GM18867 (cell line): ENCODE measurements at regions not wholly inside any gene's neighbourhood (a gene's known extent, or its start where the extent isn't known, plus 50 kb on each side); places are given as distances from the start of the nearest gene placed in this dataset.

Experiments used
- ATAC-seq: cut with Tn5 transposase; IDR thresholded peaks from one replicate; pipeline ENCODE4 v1.9.1; 2021; ENCODE audit warnings: mild to moderate bottlenecking, moderate library complexity; ENCODE audit not compliant: unreplicated experiment

DNA sequence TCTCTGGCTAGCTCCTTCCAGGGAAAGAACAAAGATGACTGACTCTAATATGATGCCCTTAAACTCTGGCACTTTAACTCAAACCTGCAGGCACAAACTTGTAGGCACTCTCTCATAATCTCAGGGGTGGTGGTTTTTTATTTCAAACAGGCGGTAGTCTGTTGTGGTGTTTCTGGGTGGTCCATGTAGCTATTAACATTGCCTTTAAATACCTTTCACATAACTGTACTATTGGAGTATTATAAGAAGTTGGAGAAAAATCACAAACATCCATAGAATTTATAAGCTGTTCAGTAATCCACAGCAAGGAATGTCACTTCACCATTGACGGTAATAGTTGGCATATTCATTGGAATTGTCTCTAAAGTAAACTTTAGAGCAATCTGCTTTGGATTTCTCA lies 204.2 kb upstream of the PDE5A start:
- ATAC-seq: no peak

DNA sequence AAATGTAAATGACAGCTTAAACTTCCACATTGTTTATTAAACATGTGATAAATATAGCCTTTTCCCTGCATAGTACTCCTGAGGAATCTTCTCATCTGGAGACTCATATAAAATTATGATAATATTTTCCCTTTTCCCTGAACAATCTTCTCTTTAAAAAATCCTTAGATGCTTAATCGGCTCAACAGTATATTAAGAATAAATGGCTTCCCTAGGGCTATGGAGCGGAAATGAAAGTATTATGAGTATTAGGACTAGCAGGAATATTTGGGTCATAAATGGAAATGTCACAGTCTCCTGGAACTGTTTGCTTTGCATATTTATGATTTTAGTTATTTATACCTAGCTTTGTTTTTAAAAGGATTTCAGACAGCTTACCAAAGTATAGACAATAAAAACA lies 200.7 kb upstream of the PDE5A start:
- no peak for ATAC-seq

DNA sequence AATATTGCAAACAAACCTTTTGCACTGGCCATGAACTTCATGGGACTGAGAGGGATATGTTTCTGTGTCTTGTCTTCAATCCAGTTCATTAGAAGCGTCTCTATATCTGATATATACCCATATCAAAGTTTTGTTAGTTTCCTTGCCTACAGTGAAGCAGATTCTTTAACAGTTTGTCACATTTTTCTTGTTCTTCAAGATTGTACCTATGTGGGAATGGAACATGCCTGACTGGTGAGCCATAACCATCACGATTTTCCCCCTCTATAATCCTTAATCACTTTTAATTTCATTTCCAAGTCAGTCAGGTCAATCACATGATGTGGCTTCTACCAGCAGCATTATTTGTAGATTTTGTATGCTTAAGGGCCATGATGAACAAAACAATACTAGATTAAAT lies 197.1 kb upstream of the PDE5A start:
- ATAC-seq: no peak

- ATAC-seq: no peak
These were observed 195.3 kb upstream of the PDE5A start for GRCh38 chr4:119823891-119824290.

DNA sequence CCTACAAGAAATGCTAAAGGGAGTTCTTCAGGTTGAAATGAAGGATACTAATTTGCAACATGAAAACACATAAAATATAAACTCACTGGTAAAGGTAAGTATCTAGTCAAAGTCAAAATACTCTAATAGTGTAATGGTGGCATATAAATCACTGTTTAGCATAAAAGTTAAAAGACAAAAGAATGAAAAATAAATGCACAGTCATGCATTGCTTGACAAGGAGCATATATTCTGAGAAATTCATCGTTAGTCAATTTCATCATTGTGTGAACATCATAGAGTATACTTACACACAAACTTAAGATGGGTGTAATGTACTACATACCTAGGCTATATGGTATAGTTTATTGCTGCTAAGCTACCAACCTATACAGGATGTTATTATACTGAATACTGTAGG lies 194.4 kb upstream of the PDE5A start:
- ATAC-seq: no peak

DNA sequence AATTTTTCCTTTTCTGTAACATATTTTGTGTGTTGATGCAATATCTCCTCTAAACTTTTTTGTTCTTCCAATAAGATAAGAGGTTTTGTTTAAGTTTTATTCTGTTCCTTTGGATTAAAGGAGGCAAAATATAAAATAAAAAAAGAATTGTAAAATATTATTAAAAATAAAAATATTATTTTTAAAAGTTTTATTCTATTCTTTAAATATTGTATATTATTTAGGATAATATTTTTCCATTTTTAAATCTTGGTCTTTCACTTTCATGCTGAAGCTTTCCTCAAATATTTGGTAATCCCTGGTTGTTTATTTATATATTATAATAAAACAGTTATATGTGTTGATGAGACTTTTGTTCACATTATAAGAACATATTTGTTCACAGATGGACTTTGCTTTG lies 187.9 kb upstream of the PDE5A start:
- no peak for ATAC-seq

GRCh38 chr4:119810001-119810400 lies 181.4 kb upstream of the PDE5A start:
- ATAC-seq: no peak

DNA sequence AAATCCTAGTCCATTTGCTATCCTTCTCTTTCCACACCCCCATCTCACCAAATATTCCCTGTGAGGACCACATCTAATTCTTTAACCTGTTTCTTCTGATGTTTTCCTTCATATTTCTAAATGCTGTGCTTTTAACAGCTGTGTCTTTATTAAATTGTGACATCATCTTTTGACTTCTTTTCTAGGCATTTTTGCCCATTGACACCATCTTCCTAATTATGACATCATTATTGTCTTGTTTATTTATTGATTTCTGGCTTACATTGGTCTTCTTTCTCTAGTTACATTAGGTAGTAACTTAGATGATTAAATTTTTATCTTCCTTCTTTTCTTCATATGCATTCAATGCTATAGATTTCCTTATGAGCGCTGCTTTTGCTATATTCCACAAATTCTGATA lies 175.8 kb upstream of the PDE5A start:
- no peak for ATAC-seq

- no peak for ATAC-seq
These were observed 168.8 kb upstream of the PDE5A start for GRCh38 chr4:119797238-119797894.

DNA sequence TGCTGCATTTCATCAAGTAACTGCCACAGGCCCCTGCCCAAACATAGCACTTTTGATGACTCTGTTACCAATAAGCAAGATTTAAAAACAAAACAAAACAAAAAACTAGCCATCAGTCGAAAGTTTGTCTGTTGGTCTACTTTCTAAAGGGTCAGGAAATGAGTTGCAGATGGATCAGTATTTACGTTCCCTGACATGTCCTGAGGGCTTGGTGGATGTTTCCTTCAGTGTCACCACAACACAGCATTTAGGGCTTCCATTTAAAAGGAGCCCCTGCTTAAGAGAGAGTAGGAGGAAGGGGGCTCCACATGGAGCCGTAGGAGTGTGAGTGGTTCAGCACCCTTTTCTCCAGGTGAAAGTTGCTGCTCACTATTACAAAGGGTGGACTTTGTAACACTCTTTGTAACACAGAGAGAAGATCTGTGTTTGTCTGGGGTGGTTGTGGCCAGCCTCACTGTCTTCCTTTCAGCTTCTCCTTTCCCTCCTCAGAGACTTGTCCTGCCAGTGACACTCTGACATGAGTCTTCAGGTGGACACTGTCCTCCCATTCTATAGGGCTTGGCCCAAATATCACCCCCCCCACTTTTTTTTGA lies 167.5 kb upstream of the PDE5A start:
- ATAC-seq: no peak

GRCh38 chr4:119794681-119795080 lies 166.1 kb upstream of the PDE5A start:
- no peak for ATAC-seq

DNA sequence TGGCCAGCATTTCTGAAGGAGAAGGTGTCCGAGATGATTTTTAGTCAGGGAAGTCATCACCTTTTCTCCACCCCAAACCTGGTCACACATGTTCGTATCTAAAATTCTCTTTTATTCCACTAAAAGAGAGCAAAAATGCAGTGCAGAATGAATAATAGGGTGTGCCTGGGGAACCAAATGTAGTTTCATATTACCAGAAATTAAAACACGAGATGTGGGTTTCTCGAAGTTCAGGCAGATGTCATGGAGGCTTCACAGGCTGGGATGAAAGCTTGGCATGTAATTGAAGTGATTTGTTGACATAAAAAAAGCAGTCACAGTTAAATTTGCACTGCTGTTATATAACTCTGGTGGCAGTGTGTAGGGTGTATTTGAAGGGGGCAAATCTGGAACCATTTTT lies 165.5 kb upstream of the PDE5A start:
- no peak for ATAC-seq

DNA sequence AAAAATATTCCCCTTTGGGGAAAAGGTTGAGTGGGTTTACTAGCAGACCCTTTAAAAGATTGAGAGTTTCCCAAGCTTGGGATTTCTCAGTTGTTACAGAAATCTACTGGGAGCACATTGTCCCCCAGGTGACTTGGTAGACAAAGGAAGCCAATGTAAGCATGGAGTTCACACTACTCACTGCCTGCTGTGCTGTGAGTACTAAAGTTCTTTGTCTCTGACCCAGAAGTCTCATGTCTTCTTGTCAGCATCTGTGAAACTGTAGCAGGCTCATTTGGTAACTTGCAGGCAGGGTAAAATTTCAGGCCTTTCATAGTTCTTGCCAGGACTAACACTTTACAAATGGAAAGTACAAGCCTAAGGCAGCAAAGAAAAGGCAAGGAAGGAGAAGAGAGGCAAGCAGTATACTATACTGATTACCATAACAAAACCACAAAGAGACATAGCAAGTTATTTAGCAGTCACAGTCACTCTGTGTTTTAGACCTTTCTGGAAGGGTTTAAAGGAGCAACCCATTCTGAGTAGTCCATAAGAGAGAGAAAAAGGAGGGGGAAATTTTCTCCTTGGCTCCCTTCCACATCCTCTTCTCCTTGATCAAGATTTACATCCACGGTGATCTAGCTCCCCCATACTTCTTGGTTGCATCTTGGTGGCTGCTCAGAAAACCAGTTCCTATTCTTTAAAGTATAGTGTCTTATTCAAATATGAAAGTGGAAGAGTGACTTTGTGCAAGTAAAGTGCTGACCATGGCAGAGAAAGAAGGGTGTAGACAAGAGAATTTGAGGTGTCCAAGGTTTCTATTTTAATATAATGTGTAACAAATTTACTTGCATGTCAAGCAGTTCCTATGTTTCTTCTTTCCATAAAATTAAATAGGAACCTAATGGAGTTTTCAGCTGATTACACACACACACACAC lies 160.0 kb upstream of the PDE5A start:
- no peak for ATAC-seq

- no peak for ATAC-seq
These were observed 157.4 kb upstream of the PDE5A start for GRCh38 chr4:119785963-119786362.

- ATAC-seq: no peak
These were observed 154.8 kb upstream of the PDE5A start for GRCh38 chr4:119783189-119783983.

DNA sequence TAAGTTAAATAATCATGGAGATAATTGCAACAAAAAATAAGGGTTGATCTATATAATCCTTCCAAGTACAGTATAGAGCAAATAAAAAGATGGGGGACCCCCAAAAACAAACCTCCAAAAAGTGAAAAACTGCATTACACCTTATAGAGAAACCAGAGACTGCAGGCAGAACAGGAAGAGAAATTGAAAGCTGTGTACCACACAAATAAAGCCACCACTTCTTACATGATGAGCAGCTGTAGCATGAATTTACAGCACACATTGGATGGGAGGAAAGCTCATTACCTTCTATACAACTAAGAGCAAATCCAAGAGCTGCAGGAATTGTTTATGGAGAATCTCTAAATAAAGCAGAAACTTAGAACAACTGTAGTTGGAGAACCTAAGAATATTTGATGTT lies 152.4 kb upstream of the PDE5A start:
- no peak for ATAC-seq

DNA sequence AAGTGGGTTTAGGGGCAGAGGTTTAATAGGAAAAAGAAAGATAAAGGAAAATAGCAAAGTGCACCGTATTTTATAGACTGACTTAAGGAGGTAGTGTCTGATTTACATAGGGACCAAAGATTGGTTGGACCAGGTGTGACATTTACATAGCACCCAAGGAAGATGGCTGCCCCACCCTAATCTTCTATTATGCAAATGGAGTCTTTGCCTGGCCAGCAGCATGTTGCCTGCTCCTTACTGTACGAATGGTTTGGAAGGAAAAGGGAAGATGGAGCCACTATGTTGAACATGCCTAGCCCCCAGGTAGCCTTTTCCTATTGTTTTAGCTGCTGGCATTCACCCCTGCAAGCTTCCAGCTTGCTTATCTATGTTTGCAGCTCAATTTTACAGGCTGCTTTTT lies 146.2 kb upstream of the PDE5A start:
- ATAC-seq: no peak

DNA sequence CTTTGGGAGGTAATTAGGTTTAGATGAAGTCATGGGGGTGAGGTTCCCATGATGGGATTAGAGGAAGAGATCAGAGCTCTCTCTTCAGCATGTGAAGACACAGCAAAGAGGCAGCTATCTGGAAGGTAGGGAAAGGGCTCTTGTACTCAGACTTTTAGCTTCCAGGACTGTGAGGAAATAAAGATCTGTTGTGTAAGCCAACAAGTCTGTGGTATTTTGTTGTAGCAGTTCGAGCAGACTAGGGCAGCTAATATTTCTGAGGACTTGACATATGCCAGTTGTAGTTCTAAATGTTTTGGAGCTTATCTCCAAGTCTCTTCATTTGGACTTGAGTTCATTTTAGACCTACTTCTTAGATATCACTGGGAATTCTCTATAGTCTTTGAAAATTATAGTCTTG lies 137.3 kb upstream of the PDE5A start:
- ATAC-seq: no peak

DNA sequence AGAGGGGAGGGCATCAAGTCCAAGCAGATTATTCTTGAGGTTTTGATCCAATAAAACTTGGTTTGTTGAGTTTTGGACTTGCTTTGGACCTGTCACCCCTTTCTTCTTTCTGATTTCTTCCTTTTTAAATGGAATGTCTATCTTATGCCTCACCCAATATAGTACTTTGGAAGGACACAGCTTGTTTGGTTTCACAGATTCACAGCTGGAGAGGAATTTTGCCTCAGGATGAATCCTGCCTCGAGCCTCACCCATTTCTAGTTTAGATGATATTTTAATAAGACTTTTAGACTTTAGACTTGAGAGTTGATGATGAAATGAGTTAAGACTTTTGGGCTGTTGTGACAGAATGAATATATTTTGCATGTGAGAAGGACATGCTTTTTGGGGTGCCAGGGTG lies 136.9 kb upstream of the PDE5A start:
- ATAC-seq: no peak

GRCh38 chr4:119763386-119763785 lies 134.8 kb upstream of the PDE5A start:
- ATAC-seq: no peak

DNA sequence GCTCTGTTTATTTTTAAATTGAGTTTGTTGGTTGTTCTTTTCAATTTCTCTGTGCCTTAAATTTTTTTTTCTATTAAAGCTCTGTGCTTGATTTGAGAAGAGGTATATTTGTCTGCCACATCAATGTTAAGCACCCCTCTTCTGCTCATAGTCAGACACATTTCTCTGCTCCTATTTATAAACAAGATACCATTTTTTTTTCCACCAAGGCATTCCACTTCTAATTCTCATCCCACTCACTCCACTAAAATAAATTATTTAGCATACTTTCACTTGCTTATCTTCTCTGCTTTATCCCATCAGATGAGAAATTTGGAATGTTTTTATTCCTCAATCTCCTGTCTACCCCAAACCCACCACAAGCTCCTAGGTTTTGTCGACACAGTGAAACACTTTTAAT lies 127.0 kb upstream of the PDE5A start:
- no peak for ATAC-seq
